GM12891 (cell line): ENCODE measurements at regions not wholly inside any gene's neighbourhood (a gene's known extent, or its start where the extent isn't known, plus 50 kb on each side); places are given as distances from the start of the nearest gene placed in this dataset.

ENCODE experiments used
- PAX5 ChIP-seq: IDR thresholded peaks from 2 replicates; pipeline ENCODE4 v1.6.1; 2011; ENCODE audit warnings: low read length, moderate library complexity, mild to moderate bottlenecking; ENCODE audit not compliant: insufficient read depth, severe bottlenecking
- POLR2A ChIP-seq: IDR thresholded peaks from 2 replicates; pipeline ENCODE4 v1.6.1; 2011; ENCODE audit warnings: low read depth, low read length, control low read depth
- POLR2AphosphoS5 ChIP-seq: IDR thresholded peaks from 2 replicates; pipeline ENCODE4 v1.6.1; 2011; ENCODE audit warnings: low read depth, low read length, control low read depth
- POU2F2 ChIP-seq: IDR thresholded peaks from 2 replicates; pipeline ENCODE4 v1.6.1; 2011; ENCODE audit warnings: low read depth, mild to moderate bottlenecking, control low read depth, low read length, moderate library complexity
- TAF1 ChIP-seq: IDR thresholded peaks from 2 replicates; pipeline ENCODE4 v1.6.1; 2011; ENCODE audit warnings: low read depth, low read length, control low read depth

DNA sequence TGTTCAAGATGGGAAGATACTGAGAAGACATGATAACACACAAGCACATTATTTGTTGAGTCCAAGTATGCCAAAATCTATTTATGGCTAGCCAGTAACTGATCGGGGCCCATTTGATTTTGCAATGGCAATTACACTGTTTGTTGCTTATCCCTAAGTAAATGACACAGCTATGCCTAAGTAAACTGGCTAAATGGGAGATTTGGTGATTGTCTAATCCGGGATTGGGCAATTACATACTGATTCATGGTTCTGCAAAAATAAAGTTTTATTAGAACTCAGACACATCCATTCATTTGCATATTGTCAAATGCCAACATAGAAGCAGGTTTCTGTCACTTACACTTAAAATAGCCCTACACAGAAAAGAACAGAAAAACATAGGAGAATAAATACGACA lies 140.2 kb upstream of the TBL1X start:
- TF ChIP-seq POLR2AphosphoS5, result no peak
- no peak for TF ChIP-seq POLR2A
- TF ChIP-seq PAX5, result no peak
- TF ChIP-seq POU2F2, result no peak
- TF ChIP-seq TAF1, result no peak
